Neural progenitor cell (in vitro differentiated cells): ENCODE measurements at regions not wholly inside any gene's neighbourhood (a gene's known extent, or its start where the extent isn't known, plus 50 kb on each side); places are given as distances from the start of the nearest gene placed in this dataset.

Source experiments
- EZH2phosphoT487 ChIP-seq: fragments of 200-600 bp; sonication (generic); IDR thresholded peaks from 2 replicates; pipeline ENCODE4 v1.6.1; 2017; ENCODE audit warnings: antibody characterized with exemption
- TF ChIP-seq, protein P1 (sequence below): fragments of 200-600 bp; sonication (generic); IDR thresholded peaks from 2 replicates; pipeline ENCODE4 v1.5.1; 2017; ENCODE audit warnings: antibody characterized with exemption, mild to moderate bottlenecking

GRCh38 chr4:176566769-176567168, 226.0 kb downstream of the VEGFC start:
- TF ChIP-seq, protein P1, sequence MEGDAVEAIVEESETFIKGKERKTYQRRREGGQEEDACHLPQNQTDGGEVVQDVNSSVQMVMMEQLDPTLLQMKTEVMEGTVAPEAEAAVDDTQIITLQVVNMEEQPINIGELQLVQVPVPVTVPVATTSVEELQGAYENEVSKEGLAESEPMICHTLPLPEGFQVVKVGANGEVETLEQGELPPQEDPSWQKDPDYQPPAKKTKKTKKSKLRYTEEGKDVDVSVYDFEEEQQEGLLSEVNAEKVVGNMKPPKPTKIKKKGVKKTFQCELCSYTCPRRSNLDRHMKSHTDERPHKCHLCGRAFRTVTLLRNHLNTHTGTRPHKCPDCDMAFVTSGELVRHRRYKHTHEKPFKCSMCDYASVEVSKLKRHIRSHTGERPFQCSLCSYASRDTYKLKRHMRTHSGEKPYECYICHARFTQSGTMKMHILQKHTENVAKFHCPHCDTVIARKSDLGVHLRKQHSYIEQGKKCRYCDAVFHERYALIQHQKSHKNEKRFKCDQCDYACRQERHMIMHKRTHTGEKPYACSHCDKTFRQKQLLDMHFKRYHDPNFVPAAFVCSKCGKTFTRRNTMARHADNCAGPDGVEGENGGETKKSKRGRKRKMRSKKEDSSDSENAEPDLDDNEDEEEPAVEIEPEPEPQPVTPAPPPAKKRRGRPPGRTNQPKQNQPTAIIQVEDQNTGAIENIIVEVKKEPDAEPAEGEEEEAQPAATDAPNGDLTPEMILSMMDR = no peak
- no peak for TF ChIP-seq EZH2phosphoT487
